GM12874 (cell line): ENCODE measurements at regions not wholly inside any gene's neighbourhood (a gene's known extent, or its start where the extent isn't known, plus 50 kb on each side); places are given as distances from the start of the nearest gene placed in this dataset.
A peak's percentile ranks its signal among the peaks of the same experiment; 100 is the strongest.

ENCODE experiments used
- CTCF ChIP-seq: IDR thresholded peaks from 2 replicates; pipeline ENCODE4 v1.5.1; 2011; ENCODE audit warnings: low read depth, mild to moderate bottlenecking, control low read depth, low read length, moderate library complexity; ENCODE audit not compliant: insufficient read depth

DNA sequence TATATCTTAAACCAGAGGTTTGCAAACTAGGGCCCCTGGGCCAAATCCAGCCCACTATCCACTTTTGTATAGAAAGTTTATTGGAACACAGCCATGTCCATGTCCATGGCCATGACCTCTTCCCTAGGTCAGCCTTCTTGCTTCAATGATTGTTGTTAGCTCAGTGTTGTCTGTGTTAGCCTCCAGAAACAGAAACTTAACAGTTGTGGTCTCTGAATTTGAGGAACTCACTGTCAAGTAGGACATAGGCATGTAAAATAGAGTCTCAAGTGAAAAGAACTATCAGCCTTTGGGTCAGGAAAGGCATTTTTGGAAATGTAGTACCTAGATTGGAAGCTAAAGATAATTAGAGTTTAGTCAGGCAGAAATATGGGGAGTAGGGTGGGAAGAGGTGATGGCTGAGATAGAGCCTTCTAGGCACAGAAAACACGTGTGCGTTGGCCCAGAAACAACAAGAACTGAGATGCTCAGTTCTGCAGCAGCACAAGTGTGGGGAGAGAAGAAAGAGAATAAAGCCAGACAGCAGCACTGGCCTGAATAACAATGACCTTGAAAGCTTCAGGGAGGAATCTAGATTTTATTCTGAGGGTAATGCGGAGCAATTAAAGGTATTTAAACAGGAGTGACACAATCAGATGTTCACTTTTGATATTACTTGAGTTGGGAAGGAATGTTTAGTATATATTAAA, 87.0 kb upstream of the OLIG3 start:
- no peak for TF ChIP-seq CTCF

GRCh38 chr6:137588472-137588871, 94.3 kb upstream of the OLIG3 start:
- 0 out of 2 replicates have a peak, but pooled peaks have one; percentile 1 for TF ChIP-seq CTCF

DNA sequence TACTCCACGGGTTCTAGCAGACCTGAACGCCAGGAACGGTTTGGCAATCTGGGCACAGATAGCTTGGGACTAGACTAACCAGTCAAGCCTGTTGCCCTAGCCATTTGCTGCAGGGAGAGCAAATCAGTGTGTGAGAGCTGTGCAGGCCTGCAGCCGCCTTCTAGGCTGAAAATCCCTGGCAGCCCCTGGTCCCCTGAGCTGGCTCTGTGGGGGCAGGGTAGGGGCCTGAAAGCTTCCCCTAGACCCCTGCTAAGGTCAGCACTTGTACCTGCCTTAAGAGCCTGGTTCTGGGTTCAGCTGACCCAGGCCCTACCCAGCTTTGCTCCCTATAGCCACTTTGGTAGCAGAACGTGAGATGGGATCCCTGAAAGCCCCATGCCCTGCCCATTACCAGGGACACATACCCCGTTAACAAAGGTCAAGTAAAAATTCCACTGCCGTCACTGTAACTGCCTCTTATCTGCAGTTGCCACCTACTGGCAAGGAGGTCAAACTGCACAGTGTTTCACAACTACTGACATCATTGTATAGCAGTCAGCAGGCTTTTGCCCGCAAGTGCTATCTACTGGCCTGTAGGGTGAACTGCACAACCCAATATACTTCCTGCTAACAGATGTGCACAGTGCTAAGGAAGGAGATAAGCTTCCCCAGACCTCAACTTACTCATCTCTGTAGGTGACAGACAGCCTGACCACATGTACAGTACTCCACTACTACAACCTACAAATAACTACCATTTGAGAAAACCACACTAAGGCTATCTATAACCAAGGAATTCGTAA, 95.1 kb upstream of the OLIG3 start:
- TF ChIP-seq CTCF: peak; percentile 80

DNA sequence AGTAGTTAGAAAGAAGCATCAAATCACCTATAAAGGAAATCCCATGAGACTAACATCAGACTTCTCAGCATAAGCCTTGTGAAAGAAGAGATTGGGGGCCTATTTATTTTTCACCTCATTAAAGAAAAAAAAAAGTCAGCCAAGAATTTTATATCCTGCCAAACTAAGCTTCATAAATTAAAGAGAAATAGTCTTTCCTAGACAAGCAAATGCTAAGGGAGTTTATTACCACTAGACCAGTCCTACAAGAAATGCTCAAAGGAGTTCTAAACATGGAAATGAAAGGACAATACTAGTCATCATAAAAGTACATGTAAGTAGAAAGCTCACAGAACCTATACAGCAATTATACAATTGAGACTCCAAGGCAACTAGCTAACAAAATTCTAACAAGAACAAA, 96.5 kb upstream of the OLIG3 start:
- TF ChIP-seq CTCF: no peak

DNA sequence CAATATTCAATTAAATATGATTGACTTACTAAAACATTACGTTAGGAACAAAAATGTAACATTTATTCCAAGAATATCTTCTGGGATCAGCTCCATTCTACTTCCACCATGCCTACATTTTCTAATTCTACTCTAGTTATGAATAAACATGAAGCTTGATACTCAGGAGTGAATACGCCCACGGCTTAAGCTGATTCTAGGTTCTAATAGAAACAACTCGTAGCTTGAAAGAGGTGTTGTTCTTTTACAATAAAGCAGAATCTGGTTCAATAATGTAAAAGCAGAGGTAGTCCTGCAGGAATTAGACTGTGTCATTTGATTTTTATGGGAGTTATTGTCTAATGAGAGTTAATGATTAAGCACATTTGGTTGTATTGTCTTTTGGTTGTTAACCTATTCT, 107.3 kb upstream of the OLIG3 start:
- no peak for TF ChIP-seq CTCF

GRCh38 chr6:137602313-137603197, 108.4 kb upstream of the OLIG3 start:
- no peak for TF ChIP-seq CTCF

GRCh38 chr6:137610702-137611101, 116.5 kb upstream of the OLIG3 start:
- TF ChIP-seq CTCF: no peak
